RWPE1 (cell line): ENCODE measurements at regions not wholly inside any gene's neighbourhood (a gene's known extent, or its start where the extent isn't known, plus 50 kb on each side); places are given as distances from the start of the nearest gene placed in this dataset.

ENCODE experiments used
- CTCF ChIA-PET: fragments of 350-600 bp; sonication (Branson Sonifier 250); formaldehyde crosslinking; extraction: SDS; loops from one replicate; lab custom pipeline; 2021; lab: Yijun Ruan, JAX
- POLR2A ChIA-PET: fragments of 400-600 bp; formaldehyde crosslinking; extraction: SDS; loops from one replicate; lab custom pipeline; 2020; ENCODE audit warnings: antibody characterized with exemption; ENCODE audit not compliant: low non-redundant PET; lab: Yijun Ruan, JAX
- DNase-seq: peaks from one replicate; pipeline ENCODE4 v3.0.0; 2012; ENCODE audit warnings: low spot score
- H3K27ac ChIP-seq: fragments of 450-650 bp; 2 replicates; pipeline ENCODE4 v1.5.1; 2017
- TF ChIP-seq, protein P1 (sequence below): fragments of 450-650 bp; conservative IDR thresholded peaks from 2 replicates; pipeline ENCODE4 v1.5.1; 2017; ENCODE audit warnings: low read depth, mild to moderate bottlenecking

DNA sequence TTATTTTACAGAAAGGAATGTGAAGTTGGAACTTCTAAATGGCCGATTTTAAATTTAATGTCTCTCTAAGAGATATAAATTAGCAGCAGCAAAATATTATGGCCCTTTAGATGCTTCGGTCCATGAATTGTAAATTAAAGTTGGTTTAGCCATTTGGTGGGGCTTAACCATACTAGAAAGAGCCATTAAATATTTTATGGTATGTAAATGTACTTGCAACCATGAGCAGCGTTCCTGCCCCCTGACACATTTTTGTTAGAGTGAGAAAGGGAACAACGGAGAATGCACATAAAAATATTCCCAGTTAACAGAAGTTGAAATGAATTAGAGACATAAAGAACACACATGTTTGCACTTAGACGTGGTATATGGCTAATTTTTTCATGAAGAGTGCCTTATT, 237.9 kb downstream of the MYLK4 start:
- DNase-seq = no peak
- TF ChIP-seq, protein P1, sequence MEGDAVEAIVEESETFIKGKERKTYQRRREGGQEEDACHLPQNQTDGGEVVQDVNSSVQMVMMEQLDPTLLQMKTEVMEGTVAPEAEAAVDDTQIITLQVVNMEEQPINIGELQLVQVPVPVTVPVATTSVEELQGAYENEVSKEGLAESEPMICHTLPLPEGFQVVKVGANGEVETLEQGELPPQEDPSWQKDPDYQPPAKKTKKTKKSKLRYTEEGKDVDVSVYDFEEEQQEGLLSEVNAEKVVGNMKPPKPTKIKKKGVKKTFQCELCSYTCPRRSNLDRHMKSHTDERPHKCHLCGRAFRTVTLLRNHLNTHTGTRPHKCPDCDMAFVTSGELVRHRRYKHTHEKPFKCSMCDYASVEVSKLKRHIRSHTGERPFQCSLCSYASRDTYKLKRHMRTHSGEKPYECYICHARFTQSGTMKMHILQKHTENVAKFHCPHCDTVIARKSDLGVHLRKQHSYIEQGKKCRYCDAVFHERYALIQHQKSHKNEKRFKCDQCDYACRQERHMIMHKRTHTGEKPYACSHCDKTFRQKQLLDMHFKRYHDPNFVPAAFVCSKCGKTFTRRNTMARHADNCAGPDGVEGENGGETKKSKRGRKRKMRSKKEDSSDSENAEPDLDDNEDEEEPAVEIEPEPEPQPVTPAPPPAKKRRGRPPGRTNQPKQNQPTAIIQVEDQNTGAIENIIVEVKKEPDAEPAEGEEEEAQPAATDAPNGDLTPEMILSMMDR = no peak
- POLR2A ChIA-PET = no interaction called here
- H3K27ac ChIP-seq = no peak overlapping the region
- CTCF ChIA-PET = no interaction called here

DNA sequence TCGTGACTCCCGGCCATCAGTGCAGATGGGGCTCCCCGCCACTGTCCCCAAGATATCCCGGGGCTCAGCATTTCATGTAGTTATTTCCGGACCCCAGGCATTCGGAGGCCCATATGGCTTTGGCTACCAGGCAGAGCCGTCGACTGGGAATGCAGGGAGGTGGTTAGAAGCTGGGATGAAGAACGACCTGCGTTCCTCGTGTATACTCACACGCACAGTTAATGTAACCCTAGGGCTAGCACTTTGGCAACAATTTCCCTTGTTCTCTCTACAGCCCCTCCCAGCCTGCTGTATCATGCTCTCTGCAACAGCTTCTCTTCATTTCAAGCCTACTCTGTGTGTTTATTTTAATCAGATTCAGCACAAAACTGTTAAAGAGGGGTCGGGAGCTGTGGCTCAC, 240.4 kb downstream of the MYLK4 start:
- ChIA-PET CTCF (no interaction called here), POLR2A (no interaction called here)
- no peak for DNase-seq
- H3K27ac ChIP-seq = no peak overlapping the region
- TF ChIP-seq, protein P1 = no peak

DNA sequence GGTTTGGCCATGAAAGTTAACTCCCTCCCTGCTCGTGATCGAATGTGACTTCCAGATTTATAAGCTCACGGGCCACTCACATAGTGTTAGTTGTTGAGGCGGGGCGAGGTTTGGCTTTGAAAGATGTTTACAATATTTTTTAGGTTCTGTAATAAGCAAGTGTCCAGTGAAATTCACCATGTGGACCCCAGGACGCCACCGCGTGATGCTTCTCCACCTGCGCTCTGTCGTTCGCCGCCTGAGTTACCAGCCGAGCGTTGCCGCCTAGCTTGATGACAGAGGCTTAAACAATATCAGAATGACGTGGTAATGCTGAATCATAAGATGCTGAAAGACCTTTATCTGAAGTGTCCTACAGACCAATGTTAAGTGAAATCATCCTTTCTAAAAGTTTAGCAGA, 241.0 kb downstream of the MYLK4 start:
- TF ChIP-seq, protein P1 = no peak
- no peak overlapping the region for H3K27ac ChIP-seq
- POLR2A ChIA-PET = no interaction called here
- CTCF ChIA-PET = no interaction called here
- no peak for DNase-seq

DNA sequence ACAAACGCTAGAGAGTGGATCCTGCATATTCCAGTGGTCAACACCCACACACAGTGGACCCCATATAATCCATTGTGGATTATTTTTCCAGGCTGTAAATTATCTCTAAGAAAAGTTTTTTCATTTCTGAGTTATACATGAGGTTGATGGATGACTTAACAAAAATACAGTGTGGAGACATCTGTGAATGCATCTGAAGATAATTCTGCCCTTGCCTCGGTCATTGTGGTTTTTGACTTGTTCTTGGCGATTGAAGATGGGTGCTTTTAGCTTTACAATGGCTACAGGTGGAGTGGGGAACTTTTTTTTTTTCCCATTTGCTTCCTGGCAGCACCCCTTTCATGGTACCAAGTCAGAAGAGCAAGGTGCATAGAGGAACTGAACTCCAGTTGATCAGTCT, 242.7 kb downstream of the MYLK4 start:
- ChIA-PET POLR2A (no interaction called here), CTCF (no interaction called here)
- no peak for DNase-seq
- no peak overlapping the region for H3K27ac ChIP-seq
- TF ChIP-seq, protein P1 = no peak

DNA sequence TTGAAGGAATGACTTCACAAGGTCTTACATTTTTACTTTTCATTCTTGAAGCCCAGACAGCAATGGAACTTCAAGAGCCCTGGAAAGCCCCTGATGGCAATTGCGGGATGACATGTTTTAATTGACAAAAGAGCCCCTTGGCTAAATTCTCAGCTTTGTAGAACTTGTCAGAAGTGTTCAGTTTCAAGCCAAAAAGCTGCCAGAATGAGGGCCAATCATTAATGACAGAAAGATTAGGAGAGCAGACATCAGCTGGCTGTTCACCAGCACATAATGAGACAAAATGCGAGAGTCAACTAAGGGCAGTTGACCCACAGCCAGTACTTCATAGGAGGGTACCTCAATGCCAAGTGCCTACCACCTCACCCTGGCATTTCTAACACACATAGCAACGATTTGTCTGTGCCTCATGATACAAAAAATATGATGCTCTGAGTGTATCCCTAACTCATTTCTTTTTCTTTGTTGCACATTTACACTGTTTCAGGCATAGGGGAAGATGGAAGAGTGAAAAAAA, 243.1 kb downstream of the MYLK4 start:
- H3K27ac ChIP-seq = no peak overlapping the region
- TF ChIP-seq, protein P1 = no peak
- DNase-seq = no peak
- POLR2A ChIA-PET = no interaction called here
- CTCF ChIA-PET = no interaction called here

DNA sequence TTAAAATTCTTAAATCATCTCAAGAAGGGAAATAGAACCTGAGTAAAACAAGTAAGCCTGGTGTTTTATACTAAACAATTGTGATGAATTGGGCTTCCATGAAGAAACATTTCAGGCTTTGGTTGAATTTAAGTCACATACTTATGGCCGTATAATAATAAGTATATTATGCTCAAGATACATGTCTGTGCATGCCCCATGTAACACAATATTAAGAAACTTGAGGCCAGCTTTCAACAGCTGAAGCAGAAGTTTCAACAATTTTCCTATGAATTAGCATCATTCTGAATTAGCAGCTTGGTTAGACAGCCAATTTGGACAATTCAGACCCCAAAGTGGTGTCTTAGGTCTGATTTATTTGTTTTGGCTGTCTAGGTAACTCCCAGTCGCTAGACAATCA, 243.7 kb downstream of the MYLK4 start:
- ChIA-PET CTCF (no interaction called here), POLR2A (no interaction called here)

More for the DNA sequence above, 243.7 kb downstream of the MYLK4 start:
- no peak overlapping the region for H3K27ac ChIP-seq
- no peak for DNase-seq
- TF ChIP-seq, protein P1 = no peak
